ENCODE measurements at regions not wholly inside any gene's neighbourhood (a gene's known extent, or its start where the extent isn't known, plus 50 kb on each side); places are given as distances from the start of the nearest gene placed in this dataset.

GRCh38 chr5:135163391-135163790, 129.4 kb upstream of the PITX1 start:
- TF ChIP-seq MAX (IDR thresholded peaks at IDR 0.05; ENCODE audit: insufficient read depth, insufficient read length): no peak
- no peak for TF ChIP-seq GATA2 (IDR thresholded peaks at IDR 0.05; ENCODE audit: insufficient read depth, insufficient read length, low read depth, low read length)
- no peak for TF ChIP-seq CTCF (IDR thresholded peaks at IDR 0.05; ENCODE audit: extremely low read depth in 1 of 2, insufficient read depth in 1 of 2, low read depth in 1 of 2, low read length in 2 of 2)
- no peak for TF ChIP-seq POLR2A (IDR thresholded peaks at IDR 0.05; ENCODE audit: low read depth, low read length)
- TF ChIP-seq POLR2AphosphoS5 (IDR thresholded peaks at IDR 0.05; ENCODE audit: insufficient read depth, low read depth, low read length): no peak
- TF ChIP-seq JUN (IDR thresholded peaks at IDR 0.05; ENCODE audit: borderline replicate concordance, insufficient read depth, insufficient read length, low read depth): no peak
- no peak for TF ChIP-seq EZH2 (IDR thresholded peaks at IDR 0.05; ENCODE audit: borderline replicate concordance, low read depth, low read length, severe bottlenecking)
- TF ChIP-seq MYC (IDR thresholded peaks at IDR 0.05; ENCODE audit: low read depth, low read length): no peak
- no peak for TF ChIP-seq FOS (IDR thresholded peaks at IDR 0.05; ENCODE audit: borderline replicate concordance, insufficient read depth, low read length)
